ENCODE measurements at regions not wholly inside any gene's neighbourhood (a gene's known extent, or its start where the extent isn't known, plus 50 kb on each side); places are given as distances from the start of the nearest gene placed in this dataset.

GRCh38 chr6:147977851-147978465 is 364.7 kb upstream of the SASH1 start:
- H3K36me3 ChIP-seq (ENCODE audit: insufficient read depth, low read length): no peaks in the 10 kb centered on the region
- no peaks in the 10 kb centered on the region for H3K4me1 ChIP-seq (ENCODE audit: low read length)
- no peaks in the 10 kb centered on the region for H3K9me2 ChIP-seq (replicated peaks; ENCODE audit: insufficient read depth, low read length)
- H3K9ac ChIP-seq (ENCODE audit: low read length): no peak overlapping the region
- no peaks in the 10 kb centered on the region for H3K79me2 ChIP-seq (ENCODE audit: low read length)
- H3K4me3 ChIP-seq (ENCODE audit: low read length): no peak overlapping the region
- DNase-seq: no peak
- H3K27me3 ChIP-seq (ENCODE audit: low read length): no peaks in the 10 kb centered on the region
- H3K27ac ChIP-seq (ENCODE audit: low read length): no peak overlapping the region
- no peaks in the 10 kb centered on the region for H3K9me3 ChIP-seq (ENCODE audit: low read length)
- H3K4me2 ChIP-seq (ENCODE audit: low read depth, low read length, poor library complexity, severe bottlenecking): no peak overlapping the region
- H2AFZ ChIP-seq (ENCODE audit: low read length): no peak overlapping the region
- H4K20me1 ChIP-seq (ENCODE audit: insufficient read depth, low read depth, low read length): no peaks in the 10 kb centered on the region

- no peaks in the 10 kb centered on the region for H3K4me1 ChIP-seq (ENCODE audit: low read length)
Observed at GRCh38 chr6:147979966-147980365, 362.7 kb upstream of the SASH1 start.

GRCh38 chr6:147983581-147984366 is 358.9 kb upstream of the SASH1 start:
- Histone ChIP-seq H3K9me2 (replicated peaks; ENCODE audit: insufficient read depth, low read length) (no peaks in the 10 kb centered on the region), H3K27me3 (ENCODE audit: low read length) (no peaks in the 10 kb centered on the region), H4K20me1 (ENCODE audit: insufficient read depth, low read depth, low read length) (no peaks in the 10 kb centered on the region), H3K79me2 (ENCODE audit: low read length) (no peaks in the 10 kb centered on the region), H3K4me1 (ENCODE audit: low read length) (peaks cover 11% of the 10 kb centered on the region), H3K27ac (ENCODE audit: low read length) (no peak overlapping the region), H3K4me2 (ENCODE audit: low read depth, low read length, poor library complexity, severe bottlenecking) (no peak overlapping the region), H3K36me3 (ENCODE audit: insufficient read depth, low read length) (no peaks in the 10 kb centered on the region), H3K9ac (ENCODE audit: low read length) (no peak overlapping the region), H2AFZ (ENCODE audit: low read length) (no peak overlapping the region), H3K9me3 (ENCODE audit: low read length) (no peaks in the 10 kb centered on the region), H3K4me3 (ENCODE audit: low read length) (no peak overlapping the region)
- no peak for DNase-seq

More at GRCh38 chr6:147979966-147980365, 362.7 kb upstream of the SASH1 start:
- Histone ChIP-seq H2AFZ (ENCODE audit: low read length) (no peak overlapping the region), H3K9ac (ENCODE audit: low read length) (no peak overlapping the region), H3K4me3 (ENCODE audit: low read length) (no peak overlapping the region), H3K27ac (ENCODE audit: low read length) (no peak overlapping the region), H3K4me2 (ENCODE audit: low read depth, low read length, poor library complexity, severe bottlenecking) (no peak overlapping the region), H4K20me1 (ENCODE audit: insufficient read depth, low read depth, low read length) (no peaks in the 10 kb centered on the region), H3K27me3 (ENCODE audit: low read length) (no peaks in the 10 kb centered on the region), H3K9me3 (ENCODE audit: low read length) (no peaks in the 10 kb centered on the region), H3K9me2 (replicated peaks; ENCODE audit: insufficient read depth, low read length) (no peaks in the 10 kb centered on the region), H3K79me2 (ENCODE audit: low read length) (no peaks in the 10 kb centered on the region), H3K36me3 (ENCODE audit: insufficient read depth, low read length) (no peaks in the 10 kb centered on the region)
- DNase-seq: no peak

- Histone ChIP-seq H3K4me1 (ENCODE audit: low read length) (peaks cover 16% of the 10 kb centered on the region), H3K27me3 (ENCODE audit: low read length) (no peaks in the 10 kb centered on the region), H4K20me1 (ENCODE audit: insufficient read depth, low read depth, low read length) (no peaks in the 10 kb centered on the region), H3K79me2 (ENCODE audit: low read length) (no peaks in the 10 kb centered on the region), H3K4me3 (ENCODE audit: low read length) (no peak overlapping the region), H2AFZ (ENCODE audit: low read length) (no peak overlapping the region), H3K9ac (ENCODE audit: low read length) (no peak overlapping the region), H3K9me3 (ENCODE audit: low read length) (no peaks in the 10 kb centered on the region), H3K36me3 (ENCODE audit: insufficient read depth, low read length) (no peaks in the 10 kb centered on the region), H3K9me2 (replicated peaks; ENCODE audit: insufficient read depth, low read length) (no peaks in the 10 kb centered on the region), H3K27ac (ENCODE audit: low read length) (no peak overlapping the region), H3K4me2 (ENCODE audit: low read depth, low read length, poor library complexity, severe bottlenecking) (no peak overlapping the region)
- no peak for DNase-seq
Observed at GRCh38 chr6:147986846-147987245, 355.8 kb upstream of the SASH1 start.

- Histone ChIP-seq H3K27me3 (ENCODE audit: low read length) (no peaks in the 10 kb centered on the region), H3K4me2 (ENCODE audit: low read depth, low read length, poor library complexity, severe bottlenecking) (no peak overlapping the region), H3K36me3 (ENCODE audit: insufficient read depth, low read length) (no peaks in the 10 kb centered on the region), H3K79me2 (ENCODE audit: low read length) (no peaks in the 10 kb centered on the region), H3K4me1 (ENCODE audit: low read length) (peaks cover 30% of the 10 kb centered on the region), H3K9ac (ENCODE audit: low read length) (no peak overlapping the region), H3K4me3 (ENCODE audit: low read length) (no peak overlapping the region), H3K9me2 (replicated peaks; ENCODE audit: insufficient read depth, low read length) (no peaks in the 10 kb centered on the region), H4K20me1 (ENCODE audit: insufficient read depth, low read depth, low read length) (no peaks in the 10 kb centered on the region), H3K9me3 (ENCODE audit: low read length) (no peaks in the 10 kb centered on the region), H2AFZ (ENCODE audit: low read length) (no peak overlapping the region), H3K27ac (ENCODE audit: low read length) (no peak overlapping the region)
- DNase-seq: no peak
Observed at GRCh38 chr6:147990159-147990558, 352.5 kb upstream of the SASH1 start.

- Histone ChIP-seq H3K36me3 (ENCODE audit: insufficient read depth, low read length) (no peaks in the 10 kb centered on the region), H3K4me2 (ENCODE audit: low read depth, low read length, poor library complexity, severe bottlenecking) (peak overlapping the region; percentile 40), H3K9me3 (ENCODE audit: low read length) (no peaks in the 10 kb centered on the region), H3K9ac (ENCODE audit: low read length) (no peak overlapping the region), H3K27ac (ENCODE audit: low read length) (peak overlapping the region; percentile 92), H3K9me2 (replicated peaks; ENCODE audit: insufficient read depth, low read length) (no peaks in the 10 kb centered on the region), H3K4me3 (ENCODE audit: low read length) (no peak overlapping the region), H4K20me1 (ENCODE audit: insufficient read depth, low read depth, low read length) (no peaks in the 10 kb centered on the region), H2AFZ (ENCODE audit: low read length) (no peak overlapping the region), H3K79me2 (ENCODE audit: low read length) (no peaks in the 10 kb centered on the region), H3K4me1 (ENCODE audit: low read length) (peaks cover 30% of the 10 kb centered on the region), H3K27me3 (ENCODE audit: low read length) (no peaks in the 10 kb centered on the region)
- DNase-seq: peak; percentile 78
Observed at GRCh38 chr6:147991961-147992360, 350.7 kb upstream of the SASH1 start.

- no peaks in the 10 kb centered on the region for H3K9me2 ChIP-seq (replicated peaks; ENCODE audit: insufficient read depth, low read length)
Observed at GRCh38 chr6:147999001-147999540, 343.6 kb upstream of the SASH1 start.

GRCh38 chr6:148001844-148002642 is 340.6 kb upstream of the SASH1 start:
- DNase-seq: no peak
- H3K79me2 ChIP-seq (ENCODE audit: low read length): no peaks in the 10 kb centered on the region
- H3K4me2 ChIP-seq (ENCODE audit: low read depth, low read length, poor library complexity, severe bottlenecking): no peak overlapping the region
- 0 out of 2 replicates have a peak, but pooled peaks cover 4% of the 10 kb centered on the region for H3K9me3 ChIP-seq (ENCODE audit: low read length)
- no peaks in the 10 kb centered on the region for H3K36me3 ChIP-seq (ENCODE audit: insufficient read depth, low read length)
- no peaks in the 10 kb centered on the region for H3K4me1 ChIP-seq (ENCODE audit: low read length)
- H2AFZ ChIP-seq (ENCODE audit: low read length): no peak overlapping the region
- H3K9ac ChIP-seq (ENCODE audit: low read length): no peak overlapping the region
- H3K27me3 ChIP-seq (ENCODE audit: low read length): no peaks in the 10 kb centered on the region
- H3K27ac ChIP-seq (ENCODE audit: low read length): no peak overlapping the region
- H3K4me3 ChIP-seq (ENCODE audit: low read length): no peak overlapping the region
- H4K20me1 ChIP-seq (ENCODE audit: insufficient read depth, low read depth, low read length): no peaks in the 10 kb centered on the region
- no peaks in the 10 kb centered on the region for H3K9me2 ChIP-seq (replicated peaks; ENCODE audit: insufficient read depth, low read length)

More at GRCh38 chr6:147999001-147999540, 343.6 kb upstream of the SASH1 start:
- peak; percentile 40 for DNase-seq
- Histone ChIP-seq H3K79me2 (ENCODE audit: low read length) (no peaks in the 10 kb centered on the region), H3K36me3 (ENCODE audit: insufficient read depth, low read length) (no peaks in the 10 kb centered on the region), H2AFZ (ENCODE audit: low read length) (no peak overlapping the region), H3K4me3 (ENCODE audit: low read length) (no peak overlapping the region), H3K27me3 (ENCODE audit: low read length) (no peaks in the 10 kb centered on the region), H3K9ac (ENCODE audit: low read length) (no peak overlapping the region), H3K9me3 (ENCODE audit: low read length) (0 out of 2 replicates have a peak, but pooled peaks cover 4% of the 10 kb centered on the region), H3K27ac (ENCODE audit: low read length) (no peak overlapping the region), H3K4me1 (ENCODE audit: low read length) (no peaks in the 10 kb centered on the region), H3K4me2 (ENCODE audit: low read depth, low read length, poor library complexity, severe bottlenecking) (no peak overlapping the region), H4K20me1 (ENCODE audit: insufficient read depth, low read depth, low read length) (no peaks in the 10 kb centered on the region)
